Progenitor cell of endocrine pancreas (in vitro differentiated cells): ENCODE measurements at regions not wholly inside any gene's neighbourhood (a gene's known extent, or its start where the extent isn't known, plus 50 kb on each side); places are given as distances from the start of the nearest gene placed in this dataset.

ENCODE experiments used
- DNase-seq: peaks from one replicate; pipeline ENCODE4 v3.0.0; 2021; ENCODE audit warnings: low spot score; ENCODE audit not compliant: unreplicated experiment
- H3K27ac Mint-ChIP-seq: 2 replicates; pipeline ENCODE4 v1.8.0; 2021; ENCODE audit warnings: mild to moderate bottlenecking, moderate library complexity, mixed read lengths
- H3K27me3 Mint-ChIP-seq: 2 replicates; pipeline ENCODE4 v1.8.0; 2021; ENCODE audit warnings: mixed read lengths
- H3K36me3 Mint-ChIP-seq: 2 replicates; pipeline ENCODE4 v1.8.0; 2022; ENCODE audit warnings: mixed read lengths; ENCODE audit not compliant: insufficient read depth
- H3K4me1 Mint-ChIP-seq: 2 replicates; pipeline ENCODE4 v1.8.0; 2021; ENCODE audit warnings: low read depth, mixed read lengths
- H3K4me3 Mint-ChIP-seq: 2 replicates; pipeline ENCODE4 v1.8.0; 2021; ENCODE audit warnings: low read depth, mild to moderate bottlenecking, moderate library complexity, mixed read lengths
- H3K9me3 Mint-ChIP-seq: 2 replicates; pipeline ENCODE4 v1.8.0; 2021; ENCODE audit warnings: low read depth, mixed read lengths
- TF ChIP-seq, protein P1 (sequence below): fragments of 200-600 bp; sonication (generic); IDR thresholded peaks from one replicate; pipeline ENCODE4 v1.5.0; 2021; ENCODE audit warnings: antibody characterized with exemption, mild to moderate bottlenecking; ENCODE audit not compliant: unreplicated experiment

DNA sequence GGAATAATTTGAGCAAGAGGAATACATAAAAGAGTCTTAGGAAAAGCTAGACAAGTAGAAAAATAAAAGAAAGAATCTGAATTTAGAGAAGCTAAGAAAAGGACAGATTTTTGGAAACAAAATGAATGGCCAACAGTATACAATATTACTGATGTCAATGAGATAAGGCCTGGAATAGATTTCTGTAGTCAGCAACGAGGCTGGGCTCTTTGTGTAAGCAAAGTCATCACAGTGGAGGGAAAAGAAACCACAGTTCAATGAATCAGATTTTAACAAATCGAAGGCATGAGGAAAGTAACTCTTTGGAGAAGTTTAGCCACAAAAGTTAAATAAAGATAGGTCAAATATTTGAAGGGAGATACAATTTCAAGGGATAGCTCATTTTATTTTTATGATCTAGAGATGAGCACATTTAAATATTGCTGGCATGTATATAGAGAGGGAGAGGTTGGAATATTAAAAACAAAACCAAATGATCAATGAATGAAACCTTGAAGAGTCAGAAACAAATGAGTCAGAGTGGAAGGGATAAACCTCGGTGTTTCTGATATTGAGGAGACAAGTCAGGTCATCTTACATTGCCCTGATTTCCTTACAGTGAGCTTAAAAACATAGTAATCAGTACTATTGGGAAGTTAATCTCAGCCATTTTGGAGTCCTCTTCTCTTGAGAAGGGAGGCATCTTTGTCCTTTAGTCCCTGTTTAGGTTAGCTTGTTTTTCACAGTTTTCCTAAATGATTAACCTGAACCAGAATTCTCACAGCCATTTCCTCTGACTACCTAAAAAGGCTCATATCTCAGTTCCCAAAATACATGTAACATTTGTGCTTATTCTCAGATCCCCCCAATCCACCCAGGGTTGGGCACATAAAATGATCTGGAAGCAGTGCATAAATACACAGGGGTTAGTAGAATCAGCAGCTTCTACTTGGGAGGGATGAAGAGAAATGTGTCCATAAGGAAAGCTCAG is 620.0 kb upstream of the B3GALT2 start:
- Mint-ChIP-seq H3K4me3 (no peak overlapping the region), H3K27me3 (no peaks in the 10 kb centered on the region), H3K9me3 (peaks cover 9% of the 10 kb centered on the region), H3K36me3 (no peaks in the 10 kb centered on the region), H3K4me1 (no peaks in the 10 kb centered on the region), H3K27ac (no peak overlapping the region)
- TF ChIP-seq, protein P1, sequence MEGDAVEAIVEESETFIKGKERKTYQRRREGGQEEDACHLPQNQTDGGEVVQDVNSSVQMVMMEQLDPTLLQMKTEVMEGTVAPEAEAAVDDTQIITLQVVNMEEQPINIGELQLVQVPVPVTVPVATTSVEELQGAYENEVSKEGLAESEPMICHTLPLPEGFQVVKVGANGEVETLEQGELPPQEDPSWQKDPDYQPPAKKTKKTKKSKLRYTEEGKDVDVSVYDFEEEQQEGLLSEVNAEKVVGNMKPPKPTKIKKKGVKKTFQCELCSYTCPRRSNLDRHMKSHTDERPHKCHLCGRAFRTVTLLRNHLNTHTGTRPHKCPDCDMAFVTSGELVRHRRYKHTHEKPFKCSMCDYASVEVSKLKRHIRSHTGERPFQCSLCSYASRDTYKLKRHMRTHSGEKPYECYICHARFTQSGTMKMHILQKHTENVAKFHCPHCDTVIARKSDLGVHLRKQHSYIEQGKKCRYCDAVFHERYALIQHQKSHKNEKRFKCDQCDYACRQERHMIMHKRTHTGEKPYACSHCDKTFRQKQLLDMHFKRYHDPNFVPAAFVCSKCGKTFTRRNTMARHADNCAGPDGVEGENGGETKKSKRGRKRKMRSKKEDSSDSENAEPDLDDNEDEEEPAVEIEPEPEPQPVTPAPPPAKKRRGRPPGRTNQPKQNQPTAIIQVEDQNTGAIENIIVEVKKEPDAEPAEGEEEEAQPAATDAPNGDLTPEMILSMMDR, result no peak
- no peak for DNase-seq

DNA sequence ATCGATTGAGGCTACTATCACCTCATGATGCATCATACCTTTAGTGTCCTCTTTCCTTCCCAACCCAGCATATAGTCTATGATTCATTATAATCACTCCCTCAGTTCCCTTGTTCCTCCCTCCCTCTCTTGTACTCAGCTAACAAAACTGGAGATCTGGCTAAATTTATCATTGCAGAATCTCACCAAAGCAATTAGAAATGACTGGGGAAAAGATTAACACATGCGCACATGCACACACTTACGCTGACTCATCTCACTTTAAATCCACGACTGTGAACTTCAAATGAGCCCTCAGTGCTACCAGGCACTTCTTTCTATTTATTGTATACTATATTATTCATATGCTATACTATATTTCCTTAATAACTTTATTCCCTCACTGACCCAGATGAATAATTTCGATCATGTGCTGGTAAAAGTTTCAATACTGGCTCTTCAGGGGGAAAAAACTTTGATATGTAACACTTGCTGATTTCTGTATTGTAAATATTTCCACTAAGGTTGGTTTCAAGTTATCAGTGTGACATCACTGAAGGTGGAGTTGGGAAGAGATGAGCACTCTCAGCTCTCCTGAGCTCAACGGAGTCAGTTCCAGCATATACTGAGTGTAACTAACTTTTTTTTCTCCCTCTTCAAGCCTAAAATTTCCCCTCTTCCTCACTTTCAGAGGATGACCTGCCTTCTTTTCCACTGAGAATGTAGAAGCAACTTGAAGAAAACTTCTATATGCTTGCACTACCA is 613.7 kb upstream of the B3GALT2 start:
- no peaks in the 10 kb centered on the region for H3K36me3 Mint-ChIP-seq
- no peak overlapping the region for H3K4me3 Mint-ChIP-seq
- no peak overlapping the region for H3K27ac Mint-ChIP-seq
- TF ChIP-seq, protein P1, result no peak
- no peaks in the 10 kb centered on the region for H3K4me1 Mint-ChIP-seq
- H3K9me3 Mint-ChIP-seq, result peaks cover 6% of the 10 kb centered on the region
- no peak for DNase-seq
- H3K27me3 Mint-ChIP-seq, result no peaks in the 10 kb centered on the region

DNA sequence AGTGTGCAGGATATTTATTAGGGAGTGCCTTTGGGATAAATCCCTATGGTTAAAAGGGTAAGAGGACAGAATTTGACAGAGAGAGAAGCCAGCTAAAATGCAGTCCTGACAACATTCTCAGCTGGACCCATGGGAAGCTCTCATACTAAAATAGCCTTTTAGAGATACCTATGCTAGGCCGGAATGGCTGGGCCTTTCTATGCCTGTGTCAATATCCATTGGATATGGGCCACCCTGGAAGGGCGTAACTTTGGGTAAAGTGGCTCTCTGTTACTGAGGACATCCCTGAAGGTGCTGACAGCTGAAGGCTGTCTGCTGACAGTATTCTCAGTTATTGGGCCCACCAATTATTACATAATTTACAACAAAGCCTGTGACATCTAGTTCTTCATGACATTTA is 613.0 kb upstream of the B3GALT2 start:
- Mint-ChIP-seq H3K27ac (no peak overlapping the region), H3K4me1 (no peaks in the 10 kb centered on the region), H3K4me3 (no peak overlapping the region), H3K36me3 (no peaks in the 10 kb centered on the region), H3K27me3 (no peaks in the 10 kb centered on the region), H3K9me3 (peaks cover 6% of the 10 kb centered on the region)
- TF ChIP-seq, protein P1, result no peak
- no peak for DNase-seq

DNA sequence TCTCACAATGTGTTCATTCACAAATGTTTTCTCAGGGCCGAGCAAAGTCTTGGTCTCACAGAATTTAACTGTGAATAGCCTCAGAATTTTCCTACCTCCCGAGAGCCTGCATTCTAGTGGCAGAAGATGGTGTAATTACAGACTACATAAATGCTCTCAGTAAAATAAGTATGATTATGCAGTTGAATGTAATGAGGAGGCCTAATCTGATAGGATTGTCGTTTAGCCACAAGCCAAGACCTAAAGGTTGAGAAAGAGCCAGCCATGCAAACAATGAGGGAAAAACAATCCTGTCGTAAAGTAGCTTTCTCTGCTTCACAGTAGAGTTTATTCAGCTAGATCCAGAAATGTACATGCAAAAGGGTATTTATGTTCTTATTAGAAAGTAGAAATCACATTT is 607.8 kb upstream of the B3GALT2 start:
- Mint-ChIP-seq H3K4me3 (no peak overlapping the region), H3K27me3 (no peaks in the 10 kb centered on the region), H3K27ac (no peak overlapping the region), H3K36me3 (no peaks in the 10 kb centered on the region), H3K4me1 (peaks cover 2% of the 10 kb centered on the region), H3K9me3 (no peaks in the 10 kb centered on the region)
- TF ChIP-seq, protein P1, result no peak
- no peak for DNase-seq

DNA sequence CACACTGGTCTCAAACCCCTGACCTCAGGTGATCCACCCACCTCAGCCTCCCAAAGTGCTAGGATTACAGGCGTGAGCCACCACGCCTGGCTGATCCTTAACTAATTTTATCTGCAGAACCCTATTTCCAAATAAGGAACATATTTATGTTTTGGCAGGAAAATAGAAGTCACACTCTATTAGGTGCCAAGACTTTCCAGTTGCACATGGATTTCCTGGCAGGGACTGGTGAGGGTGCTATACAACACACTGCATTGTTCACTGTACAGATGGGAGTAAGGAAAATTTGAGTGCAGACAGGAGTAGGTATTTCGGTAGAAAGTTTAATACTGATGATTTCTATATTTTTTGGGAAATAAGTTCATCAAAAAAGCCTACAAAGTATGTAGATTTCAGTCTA is 605.3 kb upstream of the B3GALT2 start:
- no peaks in the 10 kb centered on the region for H3K9me3 Mint-ChIP-seq
- H3K4me3 Mint-ChIP-seq, result no peak overlapping the region
- no peaks in the 10 kb centered on the region for H3K27me3 Mint-ChIP-seq
- no peak overlapping the region for H3K27ac Mint-ChIP-seq
- no peaks in the 10 kb centered on the region for H3K36me3 Mint-ChIP-seq
- no peak for DNase-seq
- TF ChIP-seq, protein P1, result no peak
- peaks cover 9% of the 10 kb centered on the region for H3K4me1 Mint-ChIP-seq
